ENCODE measurements at regions not wholly inside any gene's neighbourhood (a gene's known extent, or its start where the extent isn't known, plus 50 kb on each side); places are given as distances from the start of the nearest gene placed in this dataset.

- H3K79me2 ChIP-seq (ENCODE audit: insufficient read depth, low read length) = no peaks in the 10 kb centered on the region
- H3F3A ChIP-seq (ENCODE audit: low read depth) = no peaks in the 10 kb centered on the region
- H3K4me2 ChIP-seq (ENCODE audit: low read depth, low read length, poor library complexity, severe bottlenecking) = no peak overlapping the region
- no peaks in the 10 kb centered on the region for H3K27me3 ChIP-seq (ENCODE audit: insufficient read depth, low read length, poor library complexity, severe bottlenecking)
- no peaks in the 10 kb centered on the region for H4K20me1 ChIP-seq (ENCODE audit: insufficient read depth, low read length, poor library complexity, severe bottlenecking)
- H3K9ac ChIP-seq (ENCODE audit: low read depth, low read length, poor library complexity, severe bottlenecking) = no peak overlapping the region
- TF ChIP-seq EZH2phosphoT487 (IDR thresholded peaks at IDR 0.05; ENCODE audit: borderline replicate concordance) (no peak), CTCF (conservative IDR thresholded peaks at IDR 0.05; ENCODE audit: low read length) (no peak)
- no peaks in the 10 kb centered on the region for H3K9me3 ChIP-seq (ENCODE audit: insufficient read depth, low read depth, low read length)
- no peaks in the 10 kb centered on the region for H3K9me2 ChIP-seq (replicated peaks; ENCODE audit: low read depth, low read length)
- no peak overlapping the region for H2AFZ ChIP-seq (ENCODE audit: low read length)
- H3K4me3 ChIP-seq (ENCODE audit: low read length, poor library complexity, severe bottlenecking) = no peak overlapping the region
- peaks cover 14% of the 10 kb centered on the region for H3K4me1 ChIP-seq (ENCODE audit: insufficient read depth, low read length, poor library complexity, severe bottlenecking)
- no peaks in the 10 kb centered on the region for H3K36me3 ChIP-seq (ENCODE audit: insufficient read depth, low read length)
Observed at GRCh38 chr4:10750714-10751113, 66.1 kb upstream of the CLNK start.

GRCh38 chr4:10747186-10747585 is 62.6 kb upstream of the CLNK start:
- Histone ChIP-seq H4K20me1 (ENCODE audit: insufficient read depth, low read length, poor library complexity, severe bottlenecking) (no peaks in the 10 kb centered on the region), H3K4me1 (ENCODE audit: insufficient read depth, low read length, poor library complexity, severe bottlenecking) (peaks cover 2% of the 10 kb centered on the region), H3K9me2 (replicated peaks; ENCODE audit: low read depth, low read length) (no peaks in the 10 kb centered on the region), H3K9ac (ENCODE audit: low read depth, low read length, poor library complexity, severe bottlenecking) (no peak overlapping the region), H3K4me2 (ENCODE audit: low read depth, low read length, poor library complexity, severe bottlenecking) (no peak overlapping the region), H3K9me3 (ENCODE audit: insufficient read depth, low read depth, low read length) (no peaks in the 10 kb centered on the region), H3K79me2 (ENCODE audit: insufficient read depth, low read length) (no peaks in the 10 kb centered on the region), H3K27me3 (ENCODE audit: insufficient read depth, low read length, poor library complexity, severe bottlenecking) (no peaks in the 10 kb centered on the region), H2AFZ (ENCODE audit: low read length) (no peak overlapping the region), H3F3A (ENCODE audit: low read depth) (no peaks in the 10 kb centered on the region), H3K36me3 (ENCODE audit: insufficient read depth, low read length) (no peaks in the 10 kb centered on the region), H3K4me3 (ENCODE audit: low read length, poor library complexity, severe bottlenecking) (no peak overlapping the region)
- TF ChIP-seq EZH2phosphoT487 (IDR thresholded peaks at IDR 0.05; ENCODE audit: borderline replicate concordance) (no peak), CTCF (conservative IDR thresholded peaks at IDR 0.05; ENCODE audit: low read length) (no peak)

GRCh38 chr4:10746371-10747171 is 62.0 kb upstream of the CLNK start:
- no peak overlapping the region for H3K9ac ChIP-seq (ENCODE audit: low read depth, low read length, poor library complexity, severe bottlenecking)
- no peaks in the 10 kb centered on the region for H3K9me3 ChIP-seq (ENCODE audit: insufficient read depth, low read depth, low read length)
- H3F3A ChIP-seq (ENCODE audit: low read depth) = no peaks in the 10 kb centered on the region
- no peaks in the 10 kb centered on the region for H3K9me2 ChIP-seq (replicated peaks; ENCODE audit: low read depth, low read length)
- no peak for TF ChIP-seq CTCF (conservative IDR thresholded peaks at IDR 0.05; ENCODE audit: low read length)
- TF ChIP-seq EZH2phosphoT487 (IDR thresholded peaks at IDR 0.05; ENCODE audit: borderline replicate concordance) = no peak
- no peak overlapping the region for H3K4me2 ChIP-seq (ENCODE audit: low read depth, low read length, poor library complexity, severe bottlenecking)
- no peaks in the 10 kb centered on the region for H4K20me1 ChIP-seq (ENCODE audit: insufficient read depth, low read length, poor library complexity, severe bottlenecking)
- H3K79me2 ChIP-seq (ENCODE audit: insufficient read depth, low read length) = no peaks in the 10 kb centered on the region
- peaks cover 8% of the 10 kb centered on the region for H3K4me1 ChIP-seq (ENCODE audit: insufficient read depth, low read length, poor library complexity, severe bottlenecking)
- H2AFZ ChIP-seq (ENCODE audit: low read length) = no peak overlapping the region
- no peak overlapping the region for H3K4me3 ChIP-seq (ENCODE audit: low read length, poor library complexity, severe bottlenecking)
- H3K36me3 ChIP-seq (ENCODE audit: insufficient read depth, low read length) = no peaks in the 10 kb centered on the region
- no peaks in the 10 kb centered on the region for H3K27me3 ChIP-seq (ENCODE audit: insufficient read depth, low read length, poor library complexity, severe bottlenecking)

Data from Loucy (cell line).